A549 (cell line): ENCODE measurements at regions not wholly inside any gene's neighbourhood (a gene's known extent, or its start where the extent isn't known, plus 50 kb on each side); places are given as distances from the start of the nearest gene placed in this dataset.
"Not testable (repeated sequence)": the region's sequence is repeated elsewhere in the genome, so short reads cannot be mapped to it uniquely, and the experiment has no call there.

Source experiments
- ATAC-seq, 2 experiments: fragments of 200-7000 bp in 1 of 2; fragments of >200 bp in 1 of 2; cut with Nextera tagmentation in 1 of 2; cut with Tn5 transposase in 1 of 2; 3 replicates each; pipeline versions ENCODE4 v1.8.0 to v1.9.1; 2018 to 2020; ENCODE audit warnings: mild to moderate bottlenecking in 1 of 2, moderate library complexity in 1 of 2
- CTCF ChIA-PET: fragments of 300-600 bp; sonication (Branson Sonifier 250); formaldehyde crosslinking; extraction: SDS; loops from one replicate; lab custom pipeline; 2021; ENCODE audit warnings: antibody characterized with exemption, inconsistent platforms; lab: Yijun Ruan, JAX
- POLR2A ChIA-PET: fragments of 350-600 bp; formaldehyde crosslinking; extraction: SDS; loops from one replicate; lab custom pipeline; 2021; ENCODE audit warnings: antibody characterized with exemption, inconsistent platforms; lab: Yijun Ruan, JAX
- DNase-seq, 2 experiments: peaks; one replicate each; pipeline versions ENCODE4 v3.0.0 to v3.0.0-alpha.2; 2011 to 2016; ENCODE audit warnings: low read depth in 1 of 2, low spot score in 1 of 2
- FAIRE-seq: peaks from 2 replicates; lab custom pipeline; 2011; peaks lifted over from hg19 to GRCh38; lab: Jason Lieb, UNC
- H3K27ac ChIP-seq, 2 experiments: fragments of >200 bp; sonication (Bioruptor Twin); formaldehyde crosslinking; 3 replicates each; pipeline ENCODE4 v1.5.1; 2016 to 2017
- H3K4me1 ChIP-seq: fragments of >200 bp; sonication (Bioruptor Twin); formaldehyde crosslinking; 3 replicates; pipeline ENCODE4 v1.6.1; 2016
- H3K4me2 ChIP-seq: fragments of >200 bp; sonication (Bioruptor Twin); formaldehyde crosslinking; 3 replicates; pipeline ENCODE4 v1.6.1; 2016
- H3K4me3 ChIP-seq: fragments of >200 bp; sonication (Bioruptor Twin); formaldehyde crosslinking; 3 replicates; pipeline ENCODE4 v1.5.1; 2016
- H3K9me3 ChIP-seq: fragments of >200 bp; sonication (Bioruptor Twin); formaldehyde crosslinking; 3 replicates; pipeline ENCODE4 v1.6.1; 2016
- CHD4 ChIP-seq: fragments of 200-600 bp; sonication (generic); IDR thresholded peaks from 2 replicates; pipeline ENCODE4 v1.6.1; 2016; ENCODE audit warnings: antibody characterized with exemption, mild to moderate bottlenecking, borderline replicate concordance
- HDAC2 ChIP-seq: fragments of 200-600 bp; sonication (generic); IDR thresholded peaks from 2 replicates; pipeline ENCODE4 v1.6.1; 2016
- KDM5A ChIP-seq: fragments of 200-600 bp; sonication (generic); IDR thresholded peaks from 2 replicates; pipeline ENCODE4 v1.6.1; 2016; ENCODE audit warnings: antibody characterized with exemption, mild to moderate bottlenecking
- MAFK ChIP-seq: fragments of 450-650 bp; IDR thresholded peaks from 2 replicates; pipeline ENCODE4 v1.6.1; 2014; ENCODE audit not compliant: partially characterized antibody
- NR3C1 ChIP-seq: fragments of >200 bp; sonication (Bioruptor Twin); formaldehyde crosslinking; IDR thresholded peaks from 3 replicates; pipeline ENCODE4 v1.6.1; 2017
- POLR2A ChIP-seq: IDR thresholded peaks from 2 replicates; pipeline ENCODE4 v1.6.1; 2012; ENCODE audit warnings: mild to moderate bottlenecking, low read length
- RFX5 ChIP-seq: fragments of 450-650 bp; IDR thresholded peaks from 2 replicates; pipeline ENCODE4 v1.7.1; 2014; ENCODE audit warnings: antibody characterized with exemption, mild to moderate bottlenecking, moderate library complexity
- WGBS: methylation state at CpG from one replicate; pipeline ENCODE4 v1.1.6; 2017; ENCODE audit errors: missing lambda C conversion rate; 5-methylcytosine and 5-hydroxymethylcytosine counted together
- TF ChIP-seq, protein P1 (sequence below): fragments of >200 bp; sonication (Bioruptor Twin); formaldehyde crosslinking; IDR thresholded peaks from 3 replicates; pipeline ENCODE4 v1.6.1; 2016
- TF ChIP-seq, protein P2 (sequence below): fragments of 200-600 bp; sonication (generic); IDR thresholded peaks from 2 replicates; pipeline ENCODE4 v1.6.1; 2016; ENCODE audit warnings: antibody characterized with exemption, mild to moderate bottlenecking, moderate library complexity

DNA sequence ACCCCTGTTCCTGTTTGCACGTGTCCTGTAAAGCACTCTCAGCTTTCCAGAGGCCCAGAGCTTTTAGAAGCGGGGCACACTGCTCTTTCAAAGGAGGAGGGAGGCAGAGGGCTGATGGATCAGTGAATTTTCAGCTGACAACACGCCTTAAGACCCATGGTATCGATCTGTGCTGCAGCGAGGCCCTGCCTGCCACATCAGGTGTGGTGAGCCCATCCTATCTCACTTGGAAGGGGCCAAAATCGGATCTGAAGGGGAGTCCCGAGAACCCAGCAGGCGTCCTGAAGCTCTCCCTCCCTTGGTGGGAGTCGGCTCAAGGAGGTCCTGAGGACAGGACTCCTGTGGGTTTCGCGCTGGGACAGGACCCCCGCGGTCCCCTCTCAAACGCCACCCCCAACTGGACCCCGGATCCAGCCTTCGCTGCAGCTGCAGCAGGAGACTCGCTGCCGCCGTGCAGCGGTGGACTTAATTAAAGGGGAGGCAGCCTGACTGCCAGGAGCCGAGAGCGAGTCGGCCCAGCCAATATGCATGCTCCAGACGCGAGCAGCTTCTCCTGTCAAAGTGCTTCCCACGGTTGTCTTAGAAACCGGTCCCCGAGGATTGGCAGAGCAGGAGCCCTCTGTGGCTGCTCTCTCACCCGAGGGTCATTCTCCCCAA, 580.0 kb upstream of the ZNF337 start:
- DNase-seq (no peak), ATAC-seq (no peak), FAIRE-seq (no peak)
- WGBS, result 75% methylated on average over 22 of the region's 29 CpGs
- ChIA-PET POLR2A (no interaction called here), CTCF (no interaction called here)
- H3K27ac ChIP-seq, result no peak overlapping the region
- no peaks in the 10 kb centered on the region for H3K4me1 ChIP-seq
- no peak overlapping the region for H3K4me3 ChIP-seq
- H3K4me2 ChIP-seq, result no peak overlapping the region
- no peaks in the 10 kb centered on the region for H3K9me3 ChIP-seq
- TF ChIP-seq RFX5, result no peak
- TF ChIP-seq MAFK, result no peak
- no peak for TF ChIP-seq NR3C1
- TF ChIP-seq, protein P1, sequence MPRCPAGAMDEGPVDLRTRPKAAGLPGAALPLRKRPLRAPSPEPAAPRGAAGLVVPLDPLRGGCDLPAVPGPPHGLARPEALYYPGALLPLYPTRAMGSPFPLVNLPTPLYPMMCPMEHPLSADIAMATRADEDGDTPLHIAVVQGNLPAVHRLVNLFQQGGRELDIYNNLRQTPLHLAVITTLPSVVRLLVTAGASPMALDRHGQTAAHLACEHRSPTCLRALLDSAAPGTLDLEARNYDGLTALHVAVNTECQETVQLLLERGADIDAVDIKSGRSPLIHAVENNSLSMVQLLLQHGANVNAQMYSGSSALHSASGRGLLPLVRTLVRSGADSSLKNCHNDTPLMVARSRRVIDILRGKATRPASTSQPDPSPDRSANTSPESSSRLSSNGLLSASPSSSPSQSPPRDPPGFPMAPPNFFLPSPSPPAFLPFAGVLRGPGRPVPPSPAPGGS, result no peak
- TF ChIP-seq POLR2A, result no peak
- no peak for TF ChIP-seq CHD4
- TF ChIP-seq KDM5A, result no peak
- no peak for TF ChIP-seq HDAC2
- TF ChIP-seq, protein P2, sequence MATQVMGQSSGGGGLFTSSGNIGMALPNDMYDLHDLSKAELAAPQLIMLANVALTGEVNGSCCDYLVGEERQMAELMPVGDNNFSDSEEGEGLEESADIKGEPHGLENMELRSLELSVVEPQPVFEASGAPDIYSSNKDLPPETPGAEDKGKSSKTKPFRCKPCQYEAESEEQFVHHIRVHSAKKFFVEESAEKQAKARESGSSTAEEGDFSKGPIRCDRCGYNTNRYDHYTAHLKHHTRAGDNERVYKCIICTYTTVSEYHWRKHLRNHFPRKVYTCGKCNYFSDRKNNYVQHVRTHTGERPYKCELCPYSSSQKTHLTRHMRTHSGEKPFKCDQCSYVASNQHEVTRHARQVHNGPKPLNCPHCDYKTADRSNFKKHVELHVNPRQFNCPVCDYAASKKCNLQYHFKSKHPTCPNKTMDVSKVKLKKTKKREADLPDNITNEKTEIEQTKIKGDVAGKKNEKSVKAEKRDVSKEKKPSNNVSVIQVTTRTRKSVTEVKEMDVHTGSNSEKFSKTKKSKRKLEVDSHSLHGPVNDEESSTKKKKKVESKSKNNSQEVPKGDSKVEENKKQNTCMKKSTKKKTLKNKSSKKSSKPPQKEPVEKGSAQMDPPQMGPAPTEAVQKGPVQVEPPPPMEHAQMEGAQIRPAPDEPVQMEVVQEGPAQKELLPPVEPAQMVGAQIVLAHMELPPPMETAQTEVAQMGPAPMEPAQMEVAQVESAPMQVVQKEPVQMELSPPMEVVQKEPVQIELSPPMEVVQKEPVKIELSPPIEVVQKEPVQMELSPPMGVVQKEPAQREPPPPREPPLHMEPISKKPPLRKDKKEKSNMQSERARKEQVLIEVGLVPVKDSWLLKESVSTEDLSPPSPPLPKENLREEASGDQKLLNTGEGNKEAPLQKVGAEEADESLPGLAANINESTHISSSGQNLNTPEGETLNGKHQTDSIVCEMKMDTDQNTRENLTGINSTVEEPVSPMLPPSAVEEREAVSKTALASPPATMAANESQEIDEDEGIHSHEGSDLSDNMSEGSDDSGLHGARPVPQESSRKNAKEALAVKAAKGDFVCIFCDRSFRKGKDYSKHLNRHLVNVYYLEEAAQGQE, result no peak

DNA sequence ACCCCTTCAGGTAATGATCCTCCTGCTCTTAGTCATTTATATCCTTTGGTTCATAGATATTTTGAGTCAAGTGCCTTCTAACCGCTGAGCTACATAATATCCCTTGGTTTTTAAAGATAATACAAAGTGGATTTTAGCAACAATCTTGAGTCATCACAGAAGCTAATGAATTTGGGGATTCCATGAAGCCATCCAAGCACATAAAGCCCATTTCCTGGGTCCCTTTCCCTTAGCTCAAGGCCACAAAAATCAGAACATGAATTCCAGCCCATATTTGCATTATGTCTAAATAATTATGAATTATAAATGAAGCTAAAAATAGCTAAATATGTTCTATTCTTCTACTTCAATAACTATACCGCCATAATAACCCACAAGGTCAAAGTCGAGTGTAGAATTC, 572.1 kb upstream of the ZNF337 start:
- H3K4me3 ChIP-seq, POLR2A ChIA-PET, H3K27ac ChIP-seq, FAIRE-seq, ATAC-seq, H3K4me2 ChIP-seq, DNase-seq, H3K4me1 ChIP-seq, H3K9me3 ChIP-seq, CTCF ChIA-PET: not testable (repeated sequence)
- WGBS, result 5% methylated on average over 3 of the region's 3 CpGs

DNA sequence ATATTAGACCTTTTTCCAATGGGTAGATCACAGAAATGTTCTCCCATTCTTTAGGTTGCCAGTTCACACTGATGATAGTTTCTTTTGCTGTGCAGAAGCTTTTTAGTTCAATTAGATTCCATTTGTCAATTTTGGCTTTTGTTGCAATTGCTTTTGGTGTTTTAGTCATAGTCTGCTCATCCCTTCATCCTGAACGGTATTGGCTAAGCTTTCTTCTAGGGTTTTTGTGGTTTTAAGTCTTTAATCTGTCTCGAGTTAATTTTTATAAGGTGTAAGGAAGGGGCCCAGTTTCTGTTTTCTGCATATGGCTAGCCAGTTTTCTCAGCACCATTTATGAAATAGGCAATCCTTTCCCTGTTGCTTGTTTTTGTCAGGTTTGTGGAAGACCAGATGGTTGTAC, 564.3 kb upstream of the ZNF337 start:
- H3K4me1 ChIP-seq, DNase-seq, H3K9me3 ChIP-seq, H3K4me2 ChIP-seq, H3K4me3 ChIP-seq, POLR2A ChIA-PET, H3K27ac ChIP-seq, CTCF ChIA-PET, ATAC-seq, FAIRE-seq: not testable (repeated sequence)
- 4% methylated on average over 2 of the region's 2 CpGs for WGBS

DNA sequence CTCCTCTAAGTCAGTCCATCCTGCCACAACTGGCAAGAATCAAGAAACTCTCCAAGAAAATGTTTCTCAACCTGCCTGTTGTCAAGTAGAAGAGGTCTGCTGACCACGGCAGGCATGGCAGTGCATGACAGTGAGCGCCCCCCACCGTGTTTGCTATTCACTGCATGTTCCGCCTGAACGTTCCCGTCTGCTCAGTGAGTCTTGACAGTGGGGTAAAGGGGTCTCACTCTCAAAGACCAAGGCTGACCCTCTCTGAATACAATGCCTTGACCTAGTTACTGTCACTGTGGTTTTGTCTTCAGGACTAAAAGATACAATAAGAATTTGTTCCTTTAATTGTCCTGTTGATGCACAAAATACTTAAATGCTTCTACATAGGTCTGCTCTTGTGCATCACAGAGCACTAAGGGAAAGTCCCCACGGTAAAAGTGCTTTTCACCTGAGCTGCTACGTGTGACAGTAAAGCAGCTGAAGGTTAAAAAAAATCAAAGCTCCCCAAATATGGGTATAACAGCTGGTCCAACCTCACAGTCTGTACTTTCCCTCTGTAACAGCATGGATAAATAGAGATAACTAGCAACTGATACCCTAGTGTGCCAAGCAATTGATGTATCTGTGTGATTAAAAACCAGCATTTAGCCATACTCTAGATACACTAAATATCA, 555.8 kb upstream of the ZNF337 start:
- H3K4me1 ChIP-seq, DNase-seq, CTCF ChIA-PET, FAIRE-seq, POLR2A ChIA-PET, ATAC-seq, H3K4me2 ChIP-seq, H3K27ac ChIP-seq, H3K9me3 ChIP-seq, H3K4me3 ChIP-seq: not testable (repeated sequence)
- 41% methylated on average over 5 of the region's 8 CpGs for WGBS

DNA sequence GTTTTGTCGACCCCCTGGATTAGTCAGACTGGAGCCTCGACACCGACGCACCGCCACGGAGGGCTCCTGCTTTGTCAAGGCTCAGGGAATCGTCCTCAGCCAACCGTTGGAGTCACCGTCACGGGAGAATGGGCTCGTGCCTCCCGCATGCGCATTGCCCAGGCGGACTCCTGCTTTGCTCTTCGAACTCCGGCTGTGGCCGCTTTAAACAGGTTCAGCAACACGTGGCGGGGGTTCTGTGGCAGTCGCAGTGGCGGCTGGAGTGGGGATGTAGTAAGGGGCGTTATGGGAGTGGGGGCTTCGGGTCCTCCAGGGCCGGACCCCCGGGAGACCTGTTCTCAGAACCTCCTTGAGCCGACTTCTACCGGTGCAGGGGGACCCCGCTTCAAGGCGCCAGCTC, 554.7 kb upstream of the ZNF337 start:
- POLR2A ChIA-PET, H3K27ac ChIP-seq, H3K9me3 ChIP-seq, FAIRE-seq, H3K4me3 ChIP-seq, CTCF ChIA-PET, H3K4me2 ChIP-seq, ATAC-seq, DNase-seq, H3K4me1 ChIP-seq: not testable (repeated sequence)
- WGBS, result 64% methylated on average over 27 of the region's 29 CpGs
